GM03348 (cell line): ENCODE measurements at regions not wholly inside any gene's neighbourhood (a gene's known extent, or its start where the extent isn't known, plus 50 kb on each side); places are given as distances from the start of the nearest gene placed in this dataset.
A peak's percentile ranks its signal among the peaks of the same experiment; 100 is the strongest.

Experiments used
- DNase-seq: peaks from one replicate; pipeline ENCODE4 v3.0.0; 2012; ENCODE audit warnings: low spot score

- no peak for DNase-seq
Measured at GRCh38 chr3:124092811-124093210, 100.9 kb upstream of the ROPN1 start.

- DNase-seq: no peak
Measured at GRCh38 chr3:124094496-124094895, 102.6 kb upstream of the ROPN1 start.

GRCh38 chr3:124097362-124098131, 105.6 kb upstream of the ROPN1 start:
- DNase-seq: no peak

GRCh38 chr3:124101643-124102042, 109.7 kb upstream of the ROPN1 start:
- DNase-seq: no peak

GRCh38 chr3:124107104-124107890, 115.4 kb upstream of the ROPN1 start:
- peak; percentile 44 for DNase-seq

- no peak for DNase-seq
Measured at GRCh38 chr3:124108446-124108845, 116.5 kb upstream of the ROPN1 start.

GRCh38 chr3:124113485-124113884, 121.6 kb upstream of the ROPN1 start:
- DNase-seq: no peak

- DNase-seq: no peak
Measured at GRCh38 chr3:124115279-124115678, 123.4 kb upstream of the ROPN1 start.

GRCh38 chr3:124115956-124116355, 124.0 kb upstream of the ROPN1 start:
- peak; percentile 25 for DNase-seq

- DNase-seq: no peak
Measured at GRCh38 chr3:124116906-124117305, 125.0 kb upstream of the ROPN1 start.

GRCh38 chr3:124117486-124117885, 125.6 kb upstream of the ROPN1 start:
- peak; percentile 84 for DNase-seq

GRCh38 chr3:124118397-124118796, 126.5 kb upstream of the ROPN1 start:
- DNase-seq: peak; percentile 25

- DNase-seq: peak; percentile 86
Measured at GRCh38 chr3:124119056-124119716, 127.3 kb upstream of the ROPN1 start.

- no peak for DNase-seq
Measured at GRCh38 chr3:124121379-124122312, 129.7 kb upstream of the ROPN1 start.

- DNase-seq: no peak
Measured at GRCh38 chr3:124125315-124125714, 133.4 kb upstream of the ROPN1 start.

- DNase-seq: no peak
Measured at GRCh38 chr3:124126436-124127023, 134.6 kb upstream of the ROPN1 start.

GRCh38 chr3:124131158-124131557, 139.2 kb upstream of the ROPN1 start:
- DNase-seq: no peak

- no peak for DNase-seq
Measured at GRCh38 chr3:124131580-124131979, 139.7 kb upstream of the ROPN1 start.

- peak; percentile 24 for DNase-seq
Measured at GRCh38 chr3:124132813-124133212, 140.9 kb upstream of the ROPN1 start.

- DNase-seq: no peak
Measured at GRCh38 chr3:124133366-124133940, 141.5 kb upstream of the ROPN1 start.

- DNase-seq: no peak
Measured at GRCh38 chr3:124137216-124137615, 145.3 kb upstream of the ROPN1 start.
